ENCODE measurements at regions not wholly inside any gene's neighbourhood (a gene's known extent, or its start where the extent isn't known, plus 50 kb on each side); places are given as distances from the start of the nearest gene placed in this dataset.

DNA sequence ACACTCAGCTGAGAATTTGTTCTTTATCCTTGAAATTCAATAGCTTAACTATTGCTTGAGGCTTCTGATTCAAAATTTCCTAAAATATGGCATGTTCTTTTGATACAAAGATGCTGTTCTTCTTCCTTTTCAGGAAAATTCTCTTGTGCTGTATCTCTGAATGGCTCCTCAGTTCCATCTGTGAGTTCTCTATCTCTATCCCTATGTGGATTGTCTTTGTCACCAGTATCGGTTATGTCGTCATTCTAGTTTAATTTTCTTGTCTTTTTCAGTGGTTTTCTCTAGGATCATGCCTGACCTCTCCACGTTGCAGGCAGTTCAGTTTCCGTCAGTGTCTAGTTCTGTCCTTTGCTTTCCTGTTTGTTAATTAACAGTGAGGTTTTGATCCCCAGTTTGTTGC lies 104.6 kb upstream of the GJB6 start:
- TF ChIP-seq POLR2A (IDR thresholded peaks at IDR 0.05), result no peak
- TF ChIP-seq, protein P1, sequence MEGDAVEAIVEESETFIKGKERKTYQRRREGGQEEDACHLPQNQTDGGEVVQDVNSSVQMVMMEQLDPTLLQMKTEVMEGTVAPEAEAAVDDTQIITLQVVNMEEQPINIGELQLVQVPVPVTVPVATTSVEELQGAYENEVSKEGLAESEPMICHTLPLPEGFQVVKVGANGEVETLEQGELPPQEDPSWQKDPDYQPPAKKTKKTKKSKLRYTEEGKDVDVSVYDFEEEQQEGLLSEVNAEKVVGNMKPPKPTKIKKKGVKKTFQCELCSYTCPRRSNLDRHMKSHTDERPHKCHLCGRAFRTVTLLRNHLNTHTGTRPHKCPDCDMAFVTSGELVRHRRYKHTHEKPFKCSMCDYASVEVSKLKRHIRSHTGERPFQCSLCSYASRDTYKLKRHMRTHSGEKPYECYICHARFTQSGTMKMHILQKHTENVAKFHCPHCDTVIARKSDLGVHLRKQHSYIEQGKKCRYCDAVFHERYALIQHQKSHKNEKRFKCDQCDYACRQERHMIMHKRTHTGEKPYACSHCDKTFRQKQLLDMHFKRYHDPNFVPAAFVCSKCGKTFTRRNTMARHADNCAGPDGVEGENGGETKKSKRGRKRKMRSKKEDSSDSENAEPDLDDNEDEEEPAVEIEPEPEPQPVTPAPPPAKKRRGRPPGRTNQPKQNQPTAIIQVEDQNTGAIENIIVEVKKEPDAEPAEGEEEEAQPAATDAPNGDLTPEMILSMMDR (IDR thresholded peaks at IDR 0.05 in 4 of 5, conservative IDR thresholded peaks at IDR 0.05 in 1 of 5), result no peak

All from gastrocnemius medialis (tissue), 4 donors.